Endometrium (tissue), 2 donors: ENCODE measurements at regions not wholly inside any gene's neighbourhood (a gene's known extent, or its start where the extent isn't known, plus 50 kb on each side); places are given as distances from the start of the nearest gene placed in this dataset.

Experiments used
- FAIRE-seq: peaks from 2 replicates; lab custom pipeline; 2012; peaks lifted over from hg19 to GRCh38; lab: Jason Lieb, UNC
- donor health status: control.
- donor health status: control.

DNA sequence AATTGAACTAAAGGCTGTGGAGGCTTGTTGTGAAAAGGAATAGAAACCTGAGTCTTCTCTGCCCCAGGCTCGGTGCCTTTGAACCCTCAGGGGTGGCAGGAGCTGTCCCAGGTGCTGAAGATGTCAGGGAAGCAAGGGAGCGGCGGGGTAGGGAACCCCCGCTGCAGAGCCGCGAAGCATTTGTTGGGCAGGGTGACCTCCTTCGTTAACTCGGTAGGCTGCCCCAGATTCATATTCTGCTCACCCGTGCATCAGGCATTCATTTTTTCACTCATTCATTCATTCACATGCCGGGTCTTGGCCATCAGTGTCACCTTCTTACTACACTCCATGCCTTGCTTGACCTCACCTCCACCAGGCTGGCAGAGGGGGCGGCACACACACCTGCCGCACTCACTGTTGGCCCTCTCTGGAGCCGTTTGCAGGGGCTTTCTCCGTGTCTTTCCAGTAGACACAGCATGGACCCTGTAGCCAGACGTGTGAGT is 618.9 kb downstream of the BRD1 start:
- no peak for FAIRE-seq

DNA sequence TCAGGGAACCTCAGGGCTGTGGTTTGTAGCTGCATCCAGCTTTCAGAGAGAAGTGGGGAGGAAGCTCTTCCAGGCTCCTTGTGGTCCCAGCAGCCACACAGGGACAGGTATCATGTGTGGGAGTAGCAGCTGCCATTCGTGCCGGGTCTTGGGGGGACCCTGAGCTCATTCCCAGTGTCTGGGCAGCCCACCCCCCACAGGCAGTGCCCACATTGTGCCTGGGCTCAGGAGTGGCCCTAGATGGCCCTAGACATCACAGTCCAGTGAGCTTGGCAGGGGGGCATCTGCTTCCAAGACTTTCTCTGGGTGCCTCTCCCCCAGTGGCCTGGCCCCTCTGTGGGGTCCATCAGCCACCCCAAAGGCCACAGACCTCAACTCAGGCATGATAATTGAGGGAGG is 619.7 kb downstream of the BRD1 start:
- FAIRE-seq: no peak

DNA sequence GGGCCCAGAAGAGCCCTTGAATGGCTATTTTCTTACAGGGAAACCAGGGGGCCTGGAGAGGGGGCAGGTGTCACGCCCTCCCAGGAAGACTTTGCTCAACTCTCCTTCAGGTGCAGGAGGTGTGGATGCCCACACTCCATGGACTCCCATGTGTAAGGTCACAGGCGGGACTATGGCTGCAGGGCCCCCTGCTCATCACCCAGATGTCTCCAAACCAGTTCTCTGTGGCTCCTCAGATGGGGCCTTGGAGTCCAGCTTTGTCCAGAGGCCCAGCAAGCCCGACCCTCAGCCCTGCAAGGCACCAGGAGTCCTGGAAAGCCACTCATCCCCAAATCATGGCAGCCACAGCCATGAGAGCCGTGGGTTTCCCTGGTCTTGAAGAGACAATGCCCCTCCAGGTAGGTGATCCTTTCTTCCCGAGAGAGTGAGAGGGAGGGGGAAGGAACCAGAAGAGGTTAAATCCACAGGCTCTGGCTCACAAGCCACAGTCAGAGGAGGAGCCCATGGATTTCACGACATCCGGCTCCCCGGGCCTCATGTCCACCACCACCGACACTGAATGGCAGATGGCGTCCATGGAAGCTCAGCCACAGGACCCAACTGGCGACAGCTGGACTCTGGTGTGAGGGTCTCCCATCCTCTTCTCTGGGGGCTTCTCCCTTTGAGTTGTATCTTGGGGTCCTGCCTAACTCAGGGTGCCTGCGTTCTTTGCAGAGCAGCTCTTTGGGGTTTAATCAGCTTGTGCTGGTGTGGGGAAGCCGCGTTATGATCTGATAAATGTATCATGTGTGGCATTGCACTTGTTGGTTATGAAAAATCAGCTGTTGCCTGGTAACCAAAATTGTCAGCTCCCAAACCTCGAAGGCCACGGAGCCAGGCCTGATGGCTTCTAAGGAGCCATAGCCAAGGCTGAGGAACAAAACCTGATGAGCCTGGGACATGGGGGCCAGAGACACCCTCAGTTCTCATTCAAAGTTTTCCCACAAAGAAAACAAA is 620.4 kb downstream of the BRD1 start:
- FAIRE-seq: no peak

DNA sequence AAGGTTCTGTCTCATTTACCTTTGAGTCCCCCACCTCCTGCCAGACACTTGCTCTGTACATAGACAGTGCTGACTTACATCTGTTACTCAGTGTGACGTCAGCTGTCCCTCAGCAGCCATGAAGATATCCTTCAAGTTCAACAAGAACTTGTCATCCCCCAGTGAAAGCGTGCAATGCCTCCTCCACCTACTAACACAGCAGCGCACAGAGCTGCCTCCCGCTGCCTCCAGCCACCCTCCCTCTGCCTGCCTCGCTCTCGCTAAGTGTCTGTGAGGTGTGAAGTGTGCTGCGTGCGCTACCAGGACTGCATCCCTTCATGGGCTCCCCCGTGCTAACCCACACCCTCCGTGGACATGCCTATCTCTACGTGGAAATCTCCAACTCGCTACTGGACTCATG is 621.4 kb downstream of the BRD1 start:
- FAIRE-seq: no peak

DNA sequence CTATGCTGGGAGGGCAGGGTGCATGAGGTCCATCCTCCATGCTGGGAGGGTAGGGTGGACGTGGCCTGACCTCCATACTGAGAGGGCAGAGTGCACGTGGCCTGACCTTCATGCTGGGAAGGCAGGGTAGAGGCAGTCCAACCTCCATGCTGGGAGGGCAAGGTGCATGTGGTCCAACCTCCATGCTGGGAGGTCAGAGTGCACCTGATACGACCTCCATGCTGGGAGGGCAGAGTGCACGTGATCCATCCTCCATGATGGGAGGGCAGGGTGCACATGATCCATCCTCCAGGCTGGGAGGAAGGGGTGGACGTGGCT is 622.2 kb downstream of the BRD1 start:
- no peak for FAIRE-seq

DNA sequence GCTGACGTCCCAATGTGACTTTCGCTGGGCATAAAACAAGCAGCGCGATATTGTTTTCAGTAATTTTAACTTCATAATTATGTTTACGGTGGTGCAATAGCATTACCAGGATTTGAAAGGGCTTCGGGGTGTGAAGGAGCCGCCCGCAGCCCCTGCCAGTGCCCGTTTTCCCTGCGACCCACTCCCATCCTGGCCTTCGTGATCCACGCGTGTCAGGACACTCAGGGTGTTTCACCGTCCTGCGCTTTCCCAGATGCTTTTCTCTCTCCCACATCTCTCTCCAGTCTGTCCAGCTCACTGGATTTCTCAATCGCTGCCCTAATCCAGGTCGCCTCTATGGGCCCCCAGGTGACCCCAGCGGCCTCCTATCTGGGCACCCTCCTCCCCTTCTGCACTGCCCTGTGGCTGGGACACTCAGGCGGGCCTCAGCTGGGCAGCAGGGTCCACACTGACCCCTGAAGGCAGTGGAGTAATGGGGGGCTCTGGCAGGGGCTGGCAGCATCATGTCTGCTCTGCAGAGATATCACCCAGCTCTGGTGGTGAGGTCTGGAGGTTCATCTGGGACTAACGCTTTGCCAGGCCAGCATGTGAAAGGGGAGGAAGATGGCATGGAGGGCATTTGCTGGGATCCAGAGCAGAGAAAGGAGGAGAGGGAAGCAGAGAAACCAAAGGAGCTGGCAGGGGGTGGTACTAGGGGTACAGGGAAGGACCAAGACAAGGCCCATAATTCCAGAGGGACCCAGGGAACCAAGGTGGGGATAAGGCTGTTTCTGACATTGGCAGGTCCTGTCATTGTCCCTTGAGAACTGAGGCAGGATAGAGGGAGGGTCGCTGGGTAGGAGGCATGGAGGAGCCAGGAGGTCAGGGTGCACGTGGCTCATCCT is 622.8 kb downstream of the BRD1 start:
- no peak for FAIRE-seq

DNA sequence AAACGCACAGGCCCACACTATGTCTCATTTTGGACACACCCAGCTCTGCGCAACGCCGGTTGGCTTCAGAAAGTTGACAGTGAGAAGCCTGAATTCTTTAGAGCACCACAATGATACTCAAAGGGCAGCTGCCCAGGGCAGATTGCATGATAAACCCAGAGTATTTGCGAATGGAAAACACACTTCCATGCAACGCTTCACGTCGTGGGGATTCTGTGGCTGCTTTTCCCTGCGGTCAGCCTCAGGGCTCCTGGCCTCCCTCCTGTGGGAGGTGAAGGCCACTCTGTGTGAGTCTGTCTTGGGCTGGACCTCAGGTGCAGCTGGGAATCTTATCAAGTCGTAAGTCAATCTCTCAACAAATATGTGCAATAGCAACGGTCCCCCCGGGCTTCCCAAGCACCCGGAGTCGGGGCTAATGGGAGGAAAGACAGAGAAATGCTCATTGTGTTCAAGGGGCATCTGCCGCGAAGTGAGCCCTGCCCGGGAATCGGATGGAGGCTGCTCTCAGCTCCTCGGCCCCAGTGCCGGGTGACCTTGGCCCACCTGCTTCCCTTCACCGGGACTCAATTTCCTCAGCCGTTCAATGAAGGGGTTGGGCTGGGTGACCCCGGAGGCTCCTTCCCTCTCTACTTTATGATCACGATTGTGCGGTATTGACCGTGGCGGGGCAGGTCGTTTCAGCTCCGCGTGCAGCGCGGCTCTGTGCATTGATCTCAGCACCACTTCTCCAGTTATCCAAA is 623.6 kb downstream of the BRD1 start:
- no peak for FAIRE-seq

DNA sequence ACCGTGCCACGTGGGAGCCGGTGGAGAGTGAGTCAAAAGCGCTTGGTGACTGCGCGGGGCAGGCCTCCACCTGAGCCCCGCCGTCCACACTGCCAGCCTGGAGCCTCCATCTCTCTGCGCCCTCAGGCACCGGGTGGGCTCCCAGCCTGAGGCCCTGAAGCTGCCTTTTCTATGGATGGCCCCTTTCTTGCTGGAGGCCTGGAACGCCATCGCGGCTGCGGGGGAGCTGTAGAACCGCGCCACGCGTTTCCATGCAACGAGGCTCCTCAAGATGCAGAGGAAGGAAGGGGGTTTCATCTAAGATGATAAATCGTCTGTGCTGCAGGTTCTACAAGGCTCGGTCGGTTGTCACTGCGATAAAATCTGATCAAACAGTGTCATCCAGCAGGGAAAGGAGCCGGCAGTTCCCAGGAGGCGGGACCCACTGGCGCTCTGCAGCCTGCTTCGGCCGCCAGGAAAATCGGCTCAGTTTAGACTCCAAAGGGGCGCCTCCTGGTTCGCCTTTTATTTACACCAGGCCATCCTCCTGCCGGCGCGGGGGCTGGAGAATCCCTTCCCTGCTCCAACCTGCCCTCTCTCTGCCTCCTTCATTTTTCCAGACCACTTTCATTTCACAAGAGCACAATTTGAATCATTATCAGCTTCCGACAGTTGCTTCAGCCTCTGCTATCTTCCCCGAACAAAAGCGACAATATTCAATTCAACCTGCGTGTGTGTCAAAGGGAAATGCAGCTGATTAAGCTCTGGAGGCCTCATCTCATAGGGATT is 624.4 kb downstream of the BRD1 start:
- FAIRE-seq: no peak

DNA sequence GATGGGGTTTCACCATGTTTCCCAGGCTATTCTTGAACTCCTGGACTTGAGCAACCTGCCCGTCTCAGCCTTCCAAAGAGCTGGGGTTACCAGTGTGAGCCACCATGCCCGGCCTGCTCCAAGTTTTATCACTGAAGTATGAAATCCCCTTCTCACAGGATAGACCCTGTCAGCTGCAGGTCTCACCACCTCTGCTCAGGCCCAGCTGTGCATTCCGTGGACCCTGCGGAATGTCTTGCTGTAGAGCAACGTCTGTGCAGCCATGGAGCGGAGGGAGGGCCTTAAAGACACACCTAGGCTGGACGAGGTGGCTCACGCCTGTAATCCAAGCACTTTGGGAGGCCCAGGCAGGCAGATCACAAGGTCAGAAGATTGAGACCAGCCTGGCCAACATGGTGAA is 625.4 kb downstream of the BRD1 start:
- no peak for FAIRE-seq

DNA sequence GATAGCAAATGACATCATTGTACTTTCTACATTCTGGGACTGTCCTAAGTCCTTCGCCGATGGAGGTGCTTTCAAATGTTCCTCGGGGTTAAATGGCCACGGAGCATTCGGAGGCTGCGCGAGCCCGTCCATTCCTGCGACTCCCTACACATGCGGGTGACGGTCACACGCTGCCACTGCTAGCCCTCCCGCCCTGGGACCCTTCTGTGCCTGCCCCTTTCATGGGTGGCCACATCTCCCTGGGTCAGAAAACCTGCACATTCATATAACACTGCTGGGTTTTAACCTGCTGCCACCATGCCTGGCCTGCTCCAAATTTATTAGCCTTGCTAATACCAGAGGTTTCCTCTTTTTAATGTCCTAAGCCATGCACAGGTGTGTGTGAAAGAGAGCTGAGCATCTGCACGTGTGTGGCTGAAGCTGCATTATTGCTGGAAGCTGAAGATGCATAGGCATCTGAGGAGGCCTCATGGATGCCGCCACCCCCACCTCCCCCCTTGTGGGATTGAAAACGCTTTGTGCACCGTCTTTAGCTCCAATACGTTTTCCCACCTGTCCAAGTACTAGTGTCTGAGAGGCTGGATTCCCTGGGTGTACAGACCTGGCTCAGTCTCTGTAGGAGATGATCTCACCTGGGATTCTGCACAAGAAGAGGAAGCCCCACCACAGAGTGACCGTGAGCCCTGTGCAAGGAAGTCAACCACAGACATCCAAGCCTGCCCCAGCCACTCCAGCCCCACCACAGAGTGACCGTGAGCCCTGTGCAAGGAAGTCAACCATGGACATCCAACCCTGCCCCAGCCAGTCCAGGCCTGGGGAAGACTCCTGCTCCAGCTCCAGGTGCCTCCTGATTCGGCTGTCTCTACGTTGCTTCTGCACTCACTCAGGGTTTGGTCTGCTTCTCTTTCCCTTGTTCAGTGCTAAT is 626.4 kb downstream of the BRD1 start:
- no peak for FAIRE-seq

DNA sequence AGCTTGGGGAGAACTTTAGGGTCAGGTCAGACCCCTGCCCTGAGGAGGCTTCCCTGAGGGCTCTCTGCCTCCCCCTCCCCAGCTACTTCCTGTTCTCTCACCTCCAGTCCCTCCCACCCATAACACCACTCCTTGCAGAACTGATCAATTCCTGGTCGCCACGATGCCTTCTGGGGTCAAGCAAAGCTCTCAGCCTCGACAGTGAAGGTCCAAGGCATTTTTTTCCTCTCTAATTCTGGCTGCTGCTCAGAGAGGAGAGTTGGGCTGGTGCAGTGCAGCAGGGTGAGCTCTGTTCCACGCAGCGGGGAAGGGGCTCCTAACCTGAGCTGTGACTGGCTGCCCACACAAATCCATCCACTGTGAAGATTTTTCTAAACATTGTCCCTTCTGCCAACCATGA is 628.4 kb downstream of the BRD1 start:
- no peak for FAIRE-seq

DNA sequence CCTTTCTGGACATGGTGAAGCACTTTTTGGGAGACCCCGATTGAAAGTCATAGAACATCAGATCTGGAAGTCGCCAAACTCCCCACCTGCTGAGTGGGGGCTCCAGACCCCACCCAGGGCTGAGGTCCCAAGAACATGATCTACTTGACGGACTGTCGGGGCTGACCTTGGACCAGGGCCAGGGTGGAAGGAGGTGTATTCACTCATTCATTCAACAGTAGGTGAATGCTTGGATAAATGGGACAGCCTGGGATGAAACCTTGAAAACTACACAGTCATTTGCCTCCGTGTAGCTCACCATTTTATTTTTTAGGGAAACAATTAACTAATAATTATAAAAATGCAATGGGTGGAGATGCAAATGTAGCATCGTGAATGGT is 629.0 kb downstream of the BRD1 start:
- FAIRE-seq: no peak

DNA sequence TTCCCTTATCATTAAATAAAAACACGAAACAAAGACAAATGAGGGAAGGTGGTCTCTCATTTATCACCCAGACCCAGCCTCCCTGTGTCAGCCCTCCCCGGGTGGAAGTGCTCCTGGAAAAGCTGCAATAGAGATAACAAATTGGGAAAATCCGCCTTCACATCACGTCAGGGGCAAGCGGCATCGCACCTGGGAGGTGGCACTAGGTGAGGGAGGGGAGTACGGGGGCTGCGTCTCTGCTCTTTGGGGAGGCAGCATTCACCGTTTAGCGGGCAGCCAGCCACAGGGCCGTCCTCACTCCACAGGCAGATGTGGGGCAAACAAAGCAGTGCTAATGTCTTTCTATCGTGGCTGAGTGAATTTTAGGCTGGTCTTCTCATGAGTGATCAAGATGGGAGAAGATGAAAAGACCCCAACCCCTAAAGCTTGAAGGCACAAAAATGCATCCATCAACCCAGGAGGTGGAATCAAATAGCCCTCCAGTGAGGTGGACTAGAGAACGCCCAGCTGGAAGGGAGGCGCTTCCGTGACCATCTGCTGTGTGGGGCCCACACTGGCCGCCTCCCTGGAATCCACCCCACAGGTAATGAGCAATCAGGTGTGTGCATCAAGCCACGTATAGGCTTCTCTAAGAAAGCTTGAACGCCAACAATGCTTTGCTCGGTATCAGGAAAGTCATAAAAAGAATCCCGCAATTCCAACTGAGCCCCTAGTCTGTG is 629.5 kb downstream of the BRD1 start:
- no peak for FAIRE-seq

DNA sequence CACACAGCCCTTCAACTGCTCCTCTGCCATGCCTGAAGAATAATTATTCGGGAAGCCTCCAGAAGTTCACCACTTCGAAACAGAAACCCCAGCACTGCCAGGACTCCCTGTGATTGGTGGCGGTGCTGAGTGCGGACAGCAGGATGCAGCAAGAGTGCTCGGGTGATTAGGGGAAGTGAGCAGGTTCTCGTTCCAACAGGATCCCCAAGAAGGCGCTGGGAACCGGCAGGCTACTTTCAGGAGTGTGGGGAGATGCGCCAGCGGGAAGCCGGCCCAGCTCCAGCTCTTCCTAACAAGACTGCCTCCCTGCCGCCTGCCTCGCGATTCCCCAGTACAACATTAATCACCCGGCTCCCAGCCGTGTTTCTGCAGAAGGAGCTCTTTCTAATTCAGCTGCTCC is 630.2 kb downstream of the BRD1 start:
- FAIRE-seq: no peak

DNA sequence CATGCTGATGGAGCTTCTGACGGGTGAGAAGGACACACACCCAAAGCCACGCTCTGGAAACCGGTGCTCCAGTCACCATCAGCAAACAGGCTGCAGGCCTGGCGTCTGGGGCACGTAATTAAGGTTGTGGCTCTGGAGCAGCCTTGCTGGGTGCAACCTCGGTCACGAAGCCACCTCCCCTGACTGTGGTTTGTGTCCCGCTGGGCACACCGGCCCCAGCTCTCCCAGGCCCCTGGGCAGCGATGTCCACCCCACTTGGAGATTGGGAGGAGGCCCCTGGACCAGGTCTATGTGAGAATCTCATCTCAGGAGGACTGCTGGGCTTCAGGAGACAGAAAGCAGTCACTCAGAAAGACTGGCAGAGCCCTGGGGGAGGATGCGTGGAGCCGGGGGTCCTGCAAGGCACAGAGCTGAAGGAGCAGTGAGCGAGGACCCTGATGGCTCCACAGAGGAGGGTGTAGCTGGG is 631.6 kb downstream of the BRD1 start:
- FAIRE-seq: no peak

DNA sequence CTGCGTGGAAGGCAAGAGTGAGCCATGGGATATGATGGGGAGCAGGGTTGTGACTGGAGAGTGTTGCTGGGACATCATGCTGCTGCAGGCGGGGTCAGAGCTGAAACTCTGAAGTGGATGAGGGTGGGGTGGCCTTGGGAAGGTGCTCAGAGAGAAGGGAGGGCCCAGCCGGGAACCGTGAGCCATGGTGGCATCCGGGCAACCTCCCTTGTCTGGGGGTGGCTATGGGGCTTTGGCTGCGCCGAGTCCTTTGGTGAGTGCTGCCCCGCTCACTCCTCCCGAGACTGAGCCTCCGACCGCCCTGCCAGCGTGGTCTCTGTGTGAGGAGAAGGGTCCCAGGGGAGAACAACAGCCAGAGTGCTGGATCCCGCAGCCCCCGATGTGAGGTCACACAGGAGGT is 632.0 kb downstream of the BRD1 start:
- no peak for FAIRE-seq

DNA sequence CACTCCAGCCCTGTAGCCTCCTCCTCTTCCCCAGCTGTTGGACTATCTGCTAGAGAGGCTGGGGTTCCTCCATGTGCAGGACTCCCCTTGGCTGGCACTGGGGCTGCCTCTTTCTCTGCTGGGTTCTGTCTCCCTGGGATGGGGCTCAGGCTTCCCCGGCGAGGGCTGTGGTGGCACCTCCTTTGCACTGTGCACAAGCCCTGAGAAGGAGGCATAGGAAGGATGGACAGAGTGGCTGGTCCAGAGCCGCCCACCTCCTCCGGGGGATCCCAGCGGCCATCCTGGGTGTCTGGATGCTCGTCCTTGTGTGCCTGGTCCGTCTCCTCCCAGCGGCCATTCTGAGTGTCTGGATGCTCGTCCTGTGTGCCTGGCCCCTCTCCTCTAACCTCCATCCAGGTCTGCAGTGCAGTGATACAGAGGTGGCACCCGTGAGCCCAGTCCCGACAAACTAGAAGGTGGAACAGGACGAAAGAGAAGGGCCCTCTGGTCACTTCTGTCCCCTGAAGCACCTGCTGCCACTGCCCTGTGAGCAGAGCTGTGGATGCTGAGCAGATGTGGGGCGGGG is 633.7 kb downstream of the BRD1 start:
- no peak for FAIRE-seq

DNA sequence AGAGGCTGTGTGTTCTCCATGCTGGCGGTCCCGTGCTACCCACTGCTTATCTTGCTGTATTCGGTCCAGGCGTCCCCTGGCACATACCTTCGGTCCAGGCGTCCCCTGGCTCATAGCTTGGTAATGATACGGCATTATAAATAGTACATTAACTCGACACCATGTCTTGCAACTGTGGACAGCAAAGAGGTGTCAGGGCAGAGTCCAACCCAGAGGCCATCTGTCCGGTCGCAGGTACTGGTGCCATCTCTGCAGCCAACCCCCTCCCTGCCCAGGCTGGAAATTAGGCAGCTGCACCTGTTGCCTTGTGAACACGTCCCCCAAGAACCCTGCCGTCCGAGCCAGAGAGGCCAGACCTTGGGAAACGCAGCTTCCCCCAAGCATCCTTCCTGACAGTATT is 634.3 kb downstream of the BRD1 start:
- FAIRE-seq: no peak

DNA sequence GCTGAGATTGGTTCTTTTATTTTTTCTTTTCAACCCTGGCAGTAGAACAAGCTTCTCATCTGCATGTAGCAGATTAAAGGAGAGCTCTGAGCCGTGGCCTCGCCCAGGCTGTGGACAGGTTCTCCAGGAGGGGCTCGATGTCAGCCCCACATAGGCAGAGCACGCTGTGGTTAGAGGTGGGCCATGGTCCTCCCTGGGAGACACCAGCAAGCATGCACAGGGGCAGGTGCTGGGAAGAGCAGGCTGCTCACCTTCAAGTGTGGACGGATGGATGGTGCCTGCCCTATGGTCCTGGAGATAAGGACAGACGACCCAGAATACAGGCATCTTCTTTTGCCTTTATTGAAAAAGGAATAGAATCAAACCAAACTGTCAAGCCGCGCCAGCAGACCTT is 634.8 kb downstream of the BRD1 start:
- FAIRE-seq: no peak
